OCI-LY3 (cell line): ENCODE measurements at regions not wholly inside any gene's neighbourhood (a gene's known extent, or its start where the extent isn't known, plus 50 kb on each side); places are given as distances from the start of the nearest gene placed in this dataset.

Experiments
- CTCF ChIP-seq: fragments of 200-600, 300-600 bp; sonication (generic); IDR thresholded peaks from 2 replicates; pipeline ENCODE4 v1.5.1; 2014; ENCODE audit warnings: antibody characterized with exemption, low read length, low read depth
- EZH2phosphoT487 ChIP-seq: fragments of 200-600 bp; shearing (Covaris generic); IDR thresholded peaks from 2 replicates; pipeline ENCODE4 v1.6.1; 2018; ENCODE audit warnings: antibody characterized with exemption, mixed run types, low read depth

DNA sequence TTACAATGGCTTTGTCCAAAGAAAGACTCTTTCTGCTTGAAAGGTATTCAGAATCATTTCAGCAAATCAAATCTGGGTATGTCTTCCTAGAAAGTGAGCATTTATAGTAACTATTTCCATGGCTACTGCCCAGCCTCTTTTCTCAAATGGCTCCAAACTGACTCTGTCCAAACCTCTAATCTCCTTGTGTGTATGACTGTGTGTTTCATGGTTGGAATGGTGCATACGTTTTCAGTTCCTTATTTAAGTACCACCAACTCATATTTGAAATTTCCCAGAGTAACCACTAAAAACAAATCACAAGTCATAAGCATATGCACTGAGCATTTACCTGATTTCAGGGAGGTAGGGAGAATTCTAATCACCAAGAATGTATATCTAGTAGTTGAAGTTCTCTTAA lies 106.0 kb downstream of the TMEM144 start:
- TF ChIP-seq CTCF (no peak), EZH2phosphoT487 (no peak)
